GM18517 (cell line): ENCODE measurements at regions not wholly inside any gene's neighbourhood (a gene's known extent, or its start where the extent isn't known, plus 50 kb on each side); places are given as distances from the start of the nearest gene placed in this dataset.

ENCODE experiments used
- ATAC-seq: cut with Tn5 transposase; IDR thresholded peaks from one replicate; pipeline ENCODE4 v1.9.1; 2021; ENCODE audit warnings: mild to moderate bottlenecking, moderate library complexity; ENCODE audit not compliant: unreplicated experiment

GRCh38 chr17:69605571-69605970 is 191.1 kb downstream of the MAP2K6 start:
- ATAC-seq = no peak

- no peak for ATAC-seq
Measured at GRCh38 chr17:69606142-69606800, 191.8 kb downstream of the MAP2K6 start.

- ATAC-seq = peak; percentile 90
Measured at GRCh38 chr17:69607162-69607834, 192.8 kb downstream of the MAP2K6 start.

- ATAC-seq = no peak
Measured at GRCh38 chr17:69608141-69608540, 193.6 kb downstream of the MAP2K6 start.

- ATAC-seq = no peak
Measured at GRCh38 chr17:69608808-69609472, 194.4 kb downstream of the MAP2K6 start.

- no peak for ATAC-seq
Measured at GRCh38 chr17:69609473-69610305, 195.2 kb downstream of the MAP2K6 start.

- ATAC-seq = no peak
Measured at GRCh38 chr17:69620363-69620762, 205.9 kb downstream of the MAP2K6 start.

GRCh38 chr17:69625474-69625873 is 211.0 kb downstream of the MAP2K6 start:
- no peak for ATAC-seq

GRCh38 chr17:69630056-69630635 is 215.6 kb downstream of the MAP2K6 start:
- ATAC-seq = no peak

GRCh38 chr17:69634844-69635243 is 220.3 kb downstream of the MAP2K6 start:
- no peak for ATAC-seq

GRCh38 chr17:69637446-69638156 is 223.1 kb downstream of the MAP2K6 start:
- ATAC-seq = no peak

GRCh38 chr17:69639096-69639495 is 224.6 kb downstream of the MAP2K6 start:
- no peak for ATAC-seq

- no peak for ATAC-seq
Measured at GRCh38 chr17:69640073-69640472, 225.6 kb downstream of the MAP2K6 start.

- ATAC-seq = no peak
Measured at GRCh38 chr17:69643686-69644085, 229.2 kb downstream of the MAP2K6 start.

- ATAC-seq = no peak
Measured at GRCh38 chr17:69646729-69647128, 232.2 kb downstream of the MAP2K6 start.

- no peak for ATAC-seq
Measured at GRCh38 chr17:69650881-69651280, 236.4 kb downstream of the MAP2K6 start.

GRCh38 chr17:69651921-69652320 is 237.4 kb downstream of the MAP2K6 start:
- no peak for ATAC-seq

GRCh38 chr17:69654981-69655855 is 240.7 kb downstream of the MAP2K6 start:
- no peak for ATAC-seq

- no peak for ATAC-seq
Measured at GRCh38 chr17:69655902-69656301, 241.4 kb downstream of the MAP2K6 start.
